Activated naive CD8-positive, alpha-beta T cell treated with anti-CD3 and anti-CD28 coated beads for 36 hours (primary cell): ENCODE measurements at regions not wholly inside any gene's neighbourhood (a gene's known extent, or its start where the extent isn't known, plus 50 kb on each side); places are given as distances from the start of the nearest gene placed in this dataset.
"Not testable (repeated sequence)": the region's sequence is repeated elsewhere in the genome, so short reads cannot be mapped to it uniquely, and the experiment has no call there.

Source experiments
- DNase-seq: peaks from one replicate; pipeline ENCODE4 v3.0.0; 2021
- H3K27ac Mint-ChIP-seq: one replicate; pipeline ENCODE4 v1.8.0; 2022; ENCODE audit warnings: mild to moderate bottlenecking, moderate library complexity, mixed read lengths
- H3K27me3 Mint-ChIP-seq: one replicate; pipeline ENCODE4 v1.8.0; 2022; ENCODE audit warnings: mild to moderate bottlenecking, mixed read lengths
- H3K36me3 Mint-ChIP-seq: one replicate; pipeline ENCODE4 v1.8.0; 2021; ENCODE audit warnings: mild to moderate bottlenecking, mixed read lengths
- H3K4me1 Mint-ChIP-seq: one replicate; pipeline ENCODE4 v1.8.0; 2021; ENCODE audit warnings: mixed read lengths
- H3K4me3 Mint-ChIP-seq: one replicate; pipeline ENCODE4 v1.8.0; 2022; ENCODE audit warnings: mild to moderate bottlenecking, moderate library complexity, mixed read lengths
- H3K9me3 Mint-ChIP-seq: one replicate; pipeline ENCODE4 v1.8.0; 2022; ENCODE audit warnings: mixed read lengths

- H3K4me3 Mint-ChIP-seq, result no peak overlapping the region
- no peaks in the 10 kb centered on the region for H3K4me1 Mint-ChIP-seq
- DNase-seq, result no peak
- no peaks in the 10 kb centered on the region for H3K27me3 Mint-ChIP-seq
- H3K27ac Mint-ChIP-seq, result no peak overlapping the region
- H3K36me3 Mint-ChIP-seq, result no peaks in the 10 kb centered on the region
- peaks cover 4% of the 10 kb centered on the region for H3K9me3 Mint-ChIP-seq
These were observed 560.8 kb downstream of the POM121L12 start for GRCh38 chr7:53596230-53596629.

DNA sequence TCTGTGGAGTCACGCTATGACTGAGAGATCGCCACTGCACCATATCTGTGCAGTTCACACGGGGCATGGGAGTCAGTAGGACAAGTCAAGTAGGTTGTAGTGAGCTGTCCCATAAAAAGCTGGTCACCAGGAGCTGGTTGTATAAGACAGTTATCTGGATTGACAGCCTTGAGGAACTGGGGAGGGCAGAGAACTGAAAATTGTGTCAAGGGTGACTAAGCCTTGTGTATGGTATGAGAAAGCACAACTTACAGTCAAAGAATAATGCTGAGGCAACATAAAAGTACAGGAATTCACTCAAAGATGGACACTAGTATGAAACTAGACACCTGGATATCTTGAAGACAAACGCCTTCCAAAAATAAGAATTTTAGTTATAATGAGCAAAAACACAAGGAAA lies 564.9 kb downstream of the POM121L12 start:
- Mint-ChIP-seq H3K9me3 (peaks cover 6% of the 10 kb centered on the region), H3K36me3 (no peaks in the 10 kb centered on the region), H3K4me3 (no peak overlapping the region), H3K4me1 (no peaks in the 10 kb centered on the region), H3K27me3 (no peaks in the 10 kb centered on the region), H3K27ac (no peak overlapping the region)
- no peak for DNase-seq

GRCh38 chr7:53602817-53603418 lies 567.5 kb downstream of the POM121L12 start:
- Mint-ChIP-seq H3K27ac (no peak overlapping the region), H3K9me3 (peaks cover 6% of the 10 kb centered on the region), H3K4me1 (no peaks in the 10 kb centered on the region), H3K36me3 (no peaks in the 10 kb centered on the region), H3K4me3 (no peak overlapping the region), H3K27me3 (no peaks in the 10 kb centered on the region)
- DNase-seq, result no peak

DNA sequence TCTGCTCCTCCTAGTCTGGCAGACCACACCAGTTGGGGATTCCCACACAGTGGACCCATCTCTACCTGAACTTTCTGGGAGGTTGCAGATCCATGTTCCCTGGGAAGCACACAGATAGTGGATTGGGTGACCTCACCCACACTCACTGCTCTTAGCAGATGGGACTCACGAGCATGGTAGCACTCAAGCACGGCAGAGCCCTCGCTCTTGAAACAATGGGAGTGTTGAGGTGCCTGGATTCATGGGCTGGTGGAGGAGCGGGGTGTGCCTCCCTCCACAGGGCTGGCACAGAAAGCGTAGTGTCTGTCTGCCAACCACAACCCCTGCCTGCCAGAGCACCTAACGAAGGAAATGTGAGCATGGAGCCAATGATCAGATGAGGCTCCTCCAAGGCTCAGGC lies 568.0 kb downstream of the POM121L12 start:
- Mint-ChIP-seq H3K27ac (no peak overlapping the region), H3K27me3 (no peaks in the 10 kb centered on the region), H3K9me3 (peaks cover 6% of the 10 kb centered on the region), H3K4me1 (no peaks in the 10 kb centered on the region), H3K36me3 (no peaks in the 10 kb centered on the region), H3K4me3 (no peak overlapping the region)
- no peak for DNase-seq

DNA sequence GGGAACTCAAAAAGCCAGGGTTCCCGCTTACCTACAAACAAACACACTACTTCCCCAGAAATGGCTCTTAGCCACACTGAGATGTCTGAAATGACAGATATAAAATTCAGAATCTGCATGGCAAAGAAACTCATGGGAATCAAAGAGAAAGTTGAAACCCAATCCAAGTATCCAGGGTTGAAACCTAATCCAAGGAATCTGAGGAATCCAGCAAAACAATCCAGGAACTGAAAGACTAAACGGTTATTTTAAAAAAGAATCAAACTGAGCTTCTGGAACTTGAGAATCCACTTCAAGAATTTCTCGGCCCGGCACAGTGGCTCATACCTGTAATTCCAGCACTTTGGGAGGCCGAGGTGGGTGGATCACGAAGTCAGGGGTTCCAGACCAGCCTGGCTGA lies 568.8 kb downstream of the POM121L12 start:
- H3K4me3 Mint-ChIP-seq, result no peak overlapping the region
- H3K9me3 Mint-ChIP-seq, result peaks cover 8% of the 10 kb centered on the region
- no peak for DNase-seq
- no peaks in the 10 kb centered on the region for H3K4me1 Mint-ChIP-seq
- no peaks in the 10 kb centered on the region for H3K27me3 Mint-ChIP-seq
- no peaks in the 10 kb centered on the region for H3K36me3 Mint-ChIP-seq
- H3K27ac Mint-ChIP-seq, result no peak overlapping the region

DNA sequence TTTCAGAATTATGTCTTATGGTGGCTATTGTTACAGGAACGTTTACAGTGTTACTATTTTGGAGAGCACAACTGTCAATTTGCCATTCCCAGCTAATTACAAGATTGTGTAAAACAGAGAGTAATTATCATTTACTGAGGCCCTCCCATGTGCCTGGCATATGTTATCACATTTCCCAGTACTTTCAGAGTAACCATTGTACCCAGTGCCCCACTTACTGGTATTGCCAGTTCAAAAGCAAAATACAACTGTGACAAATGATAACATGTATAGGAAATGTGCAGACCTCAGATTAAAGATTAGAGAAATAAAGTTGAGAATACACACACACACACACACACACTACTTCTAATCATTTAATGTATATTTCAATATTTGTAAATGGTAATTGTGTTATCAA lies 572.5 kb downstream of the POM121L12 start:
- Mint-ChIP-seq H3K9me3 (peaks cover 6% of the 10 kb centered on the region), H3K27ac (no peak overlapping the region), H3K36me3 (no peaks in the 10 kb centered on the region), H3K27me3 (no peaks in the 10 kb centered on the region), H3K4me1 (no peaks in the 10 kb centered on the region), H3K4me3 (no peak overlapping the region)
- no peak for DNase-seq

DNA sequence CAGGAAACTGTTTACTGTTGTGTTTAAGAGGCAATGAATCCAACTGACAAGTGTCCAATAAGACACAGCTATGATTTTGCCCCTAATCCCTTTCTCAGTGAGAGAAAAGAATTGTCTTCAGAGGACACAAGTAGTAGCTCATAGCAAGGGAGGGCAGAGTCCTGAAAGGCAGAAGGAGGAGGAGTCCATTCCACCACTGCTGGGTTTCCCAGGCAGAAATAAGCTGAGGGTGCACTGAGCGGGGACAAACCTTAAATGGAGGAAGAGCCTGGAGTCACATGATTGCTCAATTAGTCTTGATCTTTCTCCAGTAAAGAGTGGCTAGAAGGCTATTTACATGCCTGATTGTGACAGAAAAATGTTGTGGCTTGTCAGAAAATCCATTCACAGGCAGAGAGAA lies 573.8 kb downstream of the POM121L12 start:
- Mint-ChIP-seq H3K4me3 (no peak overlapping the region), H3K36me3 (no peaks in the 10 kb centered on the region), H3K4me1 (no peaks in the 10 kb centered on the region), H3K27ac (no peak overlapping the region), H3K27me3 (no peaks in the 10 kb centered on the region), H3K9me3 (peaks cover 8% of the 10 kb centered on the region)
- no peak for DNase-seq

DNA sequence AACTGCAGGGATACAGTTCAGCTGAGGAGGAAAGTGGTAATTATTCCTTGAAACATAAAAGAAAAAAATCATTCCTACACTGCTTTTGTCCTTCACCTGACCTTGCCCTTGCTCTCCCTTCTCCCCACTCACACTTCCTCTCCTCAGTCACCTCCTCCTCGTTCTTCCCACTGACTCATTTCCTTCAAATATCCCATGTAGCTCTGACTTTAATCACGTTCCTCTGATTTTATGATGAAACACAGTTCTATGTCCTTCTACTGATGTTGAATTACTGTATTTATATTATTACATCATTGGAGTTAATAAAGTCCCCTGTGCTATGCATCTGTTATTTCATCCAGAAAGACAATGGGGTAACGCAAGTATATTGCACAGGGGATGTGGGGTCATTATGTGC lies 575.6 kb downstream of the POM121L12 start:
- no peak for DNase-seq
- H3K27me3 Mint-ChIP-seq, result no peaks in the 10 kb centered on the region
- H3K4me1 Mint-ChIP-seq, result no peaks in the 10 kb centered on the region
- H3K36me3 Mint-ChIP-seq, result no peaks in the 10 kb centered on the region
- no peak overlapping the region for H3K27ac Mint-ChIP-seq
- H3K9me3 Mint-ChIP-seq, result peaks cover 9% of the 10 kb centered on the region
- no peak overlapping the region for H3K4me3 Mint-ChIP-seq

GRCh38 chr7:53624356-53624755 lies 588.9 kb downstream of the POM121L12 start:
- no peaks in the 10 kb centered on the region for H3K4me1 Mint-ChIP-seq
- no peak for DNase-seq

GRCh38 chr7:53628775-53629174 lies 593.3 kb downstream of the POM121L12 start:
- Mint-ChIP-seq H3K9me3 (peaks cover 10% of the 10 kb centered on the region), H3K36me3 (no peaks in the 10 kb centered on the region), H3K27ac (no peak overlapping the region), H3K4me3 (no peak overlapping the region), H3K27me3 (no peaks in the 10 kb centered on the region), H3K4me1 (no peaks in the 10 kb centered on the region)
- DNase-seq, result no peak

More at GRCh38 chr7:53624356-53624755, 588.9 kb downstream of the POM121L12 start:
- H3K36me3 Mint-ChIP-seq, result no peaks in the 10 kb centered on the region
- no peak overlapping the region for H3K4me3 Mint-ChIP-seq
- H3K27ac Mint-ChIP-seq, result no peak overlapping the region
- H3K27me3 Mint-ChIP-seq, result no peaks in the 10 kb centered on the region
- peaks cover 10% of the 10 kb centered on the region for H3K9me3 Mint-ChIP-seq

GRCh38 chr7:53635251-53635650 lies 599.8 kb downstream of the POM121L12 start:
- peaks cover 11% of the 10 kb centered on the region for H3K9me3 Mint-ChIP-seq
- not testable (repeated sequence) for H3K4me1 Mint-ChIP-seq, DNase-seq, H3K27me3 Mint-ChIP-seq, H3K27ac Mint-ChIP-seq, H3K36me3 Mint-ChIP-seq, H3K4me3 Mint-ChIP-seq

GRCh38 chr7:53638517-53638916 lies 603.1 kb downstream of the POM121L12 start:
- Mint-ChIP-seq H3K4me3 (no peak overlapping the region), H3K27me3 (no peaks in the 10 kb centered on the region), H3K36me3 (no peaks in the 10 kb centered on the region), H3K27ac (no peak overlapping the region), H3K9me3 (peaks cover 7% of the 10 kb centered on the region), H3K4me1 (no peaks in the 10 kb centered on the region)
- no peak for DNase-seq

- Mint-ChIP-seq H3K27me3 (no peaks in the 10 kb centered on the region), H3K27ac (no peak overlapping the region), H3K9me3 (peaks cover 13% of the 10 kb centered on the region), H3K4me3 (no peak overlapping the region), H3K36me3 (no peaks in the 10 kb centered on the region), H3K4me1 (no peaks in the 10 kb centered on the region)
- no peak for DNase-seq
These were observed 605.7 kb downstream of the POM121L12 start for GRCh38 chr7:53641091-53641490.

DNA sequence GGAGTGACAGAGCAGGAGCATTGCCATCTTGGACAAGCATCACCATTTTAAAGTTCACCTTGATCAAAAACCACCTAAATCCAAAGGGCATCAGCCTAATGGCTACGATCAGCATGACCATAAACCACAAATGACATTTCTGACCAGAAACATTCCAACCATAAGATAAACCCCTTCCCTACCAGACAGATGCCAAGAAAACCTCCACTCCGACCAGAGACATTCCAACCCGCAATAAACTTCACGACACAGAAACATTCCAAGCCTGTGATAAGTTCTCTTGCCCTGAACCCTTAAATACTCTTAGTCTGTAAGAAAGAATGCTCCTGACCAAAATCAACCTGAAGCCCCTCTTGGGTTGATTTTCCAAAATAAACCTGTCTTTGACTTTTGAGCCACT lies 606.9 kb downstream of the POM121L12 start:
- Mint-ChIP-seq H3K36me3 (no peaks in the 10 kb centered on the region), H3K9me3 (peaks cover 16% of the 10 kb centered on the region), H3K4me3 (no peak overlapping the region), H3K4me1 (no peaks in the 10 kb centered on the region), H3K27me3 (no peaks in the 10 kb centered on the region), H3K27ac (no peak overlapping the region)
- DNase-seq, result no peak

DNA sequence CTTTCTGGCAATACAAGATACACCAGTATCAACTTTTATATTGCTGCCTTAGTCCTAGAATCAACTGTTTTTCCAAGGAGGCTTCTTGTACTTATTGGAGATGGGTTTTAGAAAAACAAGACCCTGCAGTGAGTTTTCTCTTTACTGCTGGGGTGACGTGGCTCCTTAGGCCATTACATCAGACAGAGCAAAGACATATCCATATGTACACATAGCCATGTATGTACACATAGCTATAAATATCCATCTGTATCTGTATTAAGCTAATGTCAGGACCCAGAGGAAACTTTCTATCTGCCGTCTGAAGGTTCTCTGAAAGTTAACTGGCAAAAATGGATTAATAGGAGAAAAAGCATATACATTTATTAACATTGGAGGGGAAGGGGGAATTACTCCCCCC lies 607.4 kb downstream of the POM121L12 start:
- DNase-seq, result no peak
- Mint-ChIP-seq H3K9me3 (peaks cover 17% of the 10 kb centered on the region), H3K36me3 (no peaks in the 10 kb centered on the region), H3K4me3 (no peak overlapping the region), H3K27ac (no peak overlapping the region), H3K27me3 (no peaks in the 10 kb centered on the region), H3K4me1 (no peaks in the 10 kb centered on the region)

DNA sequence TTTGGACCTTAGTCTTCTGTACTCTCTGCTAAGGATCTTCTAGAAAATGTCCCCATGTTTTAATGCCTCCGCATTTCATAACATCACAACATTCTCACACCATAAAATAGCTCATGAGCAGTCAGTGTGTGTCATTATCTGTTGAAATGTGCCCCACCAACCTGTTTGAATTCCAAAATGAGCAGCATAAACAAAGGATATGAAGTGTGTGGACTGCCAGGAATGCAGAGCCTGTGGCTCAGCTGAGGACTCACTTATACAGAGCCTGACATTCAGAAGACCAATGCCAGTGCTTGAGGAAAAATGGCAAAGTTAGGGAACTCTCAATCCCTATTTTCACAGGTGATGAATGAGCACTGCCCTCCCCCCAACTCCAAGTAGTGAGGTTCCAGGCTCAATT lies 621.4 kb downstream of the POM121L12 start:
- no peak overlapping the region for H3K4me3 Mint-ChIP-seq
- no peaks in the 10 kb centered on the region for H3K4me1 Mint-ChIP-seq
- no peaks in the 10 kb centered on the region for H3K27me3 Mint-ChIP-seq
- no peaks in the 10 kb centered on the region for H3K36me3 Mint-ChIP-seq
- no peak for DNase-seq
- H3K27ac Mint-ChIP-seq, result no peak overlapping the region
- peaks cover 16% of the 10 kb centered on the region for H3K9me3 Mint-ChIP-seq

DNA sequence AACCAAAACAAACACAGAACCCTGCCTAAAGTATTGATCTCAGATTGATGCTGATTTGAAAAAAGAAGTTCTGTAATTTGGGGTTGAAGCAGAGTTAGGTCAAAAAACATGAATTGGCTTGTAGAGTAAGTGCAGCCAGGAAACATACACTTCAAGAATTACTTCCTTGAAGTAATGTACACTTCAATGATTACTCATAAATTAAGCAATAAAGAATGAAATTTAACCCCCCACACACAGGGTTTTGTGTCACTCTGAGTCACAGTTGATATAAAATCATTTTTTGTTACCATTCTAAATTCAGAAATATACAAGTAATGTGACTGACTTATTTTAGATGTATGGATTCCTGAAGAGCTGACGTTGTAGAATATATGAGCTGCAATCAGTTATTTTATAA lies 622.2 kb downstream of the POM121L12 start:
- Mint-ChIP-seq H3K4me3 (no peak overlapping the region), H3K4me1 (no peaks in the 10 kb centered on the region), H3K27ac (no peak overlapping the region), H3K36me3 (no peaks in the 10 kb centered on the region), H3K27me3 (no peaks in the 10 kb centered on the region), H3K9me3 (peaks cover 12% of the 10 kb centered on the region)
- no peak for DNase-seq
